OCI-LY7 (cell line): ENCODE measurements at regions not wholly inside any gene's neighbourhood (a gene's known extent, or its start where the extent isn't known, plus 50 kb on each side); places are given as distances from the start of the nearest gene placed in this dataset.

Experiments used
- BruUV-seq: library from RNA; stranded (reverse); fragments of 400-500 nt; replicated peaks from 2 replicates; lab custom pipeline; 2021; lab: Mats Ljungman, UMichigan
- CTCF ChIA-PET: fragments of 300-600 bp; sonication (Branson Sonifier 250); formaldehyde crosslinking; loops from one replicate; lab custom pipeline; 2022; ENCODE audit warnings: antibody characterized with exemption; ENCODE audit not compliant: unreplicated experiment; lab: Charles Lee
- POLR2A ChIA-PET: fragments of 300-600 bp; sonication (Branson Sonifier 250); formaldehyde crosslinking; loops from one replicate; lab custom pipeline; 2022; ENCODE audit warnings: antibody characterized with exemption; lab: Charles Lee
- DNase-seq: peaks from one replicate; pipeline ENCODE4 v3.0.0-alpha.2; 2015; ENCODE audit warnings: low spot score
- H2AFZ ChIP-seq: fragments of 200-600 bp; sonication (generic), shearing (Covaris generic); 2 replicates; pipeline ENCODE4 v1.6.1; 2014; ENCODE audit warnings: mild to moderate bottlenecking, antibody characterized with exemption, low read length, moderate library complexity
- H3K27ac ChIP-seq: fragments of 200-600 bp; sonication (generic); 2 replicates; pipeline ENCODE4 v1.5.1; 2014; ENCODE audit warnings: mixed run types, low read depth, mild to moderate bottlenecking, moderate library complexity, low read length, inconsistent platforms; ENCODE audit not compliant: poor library complexity, severe bottlenecking
- H3K36me3 ChIP-seq: fragments of 200-600 bp; sonication (generic); 2 replicates; pipeline ENCODE4 v1.6.1; 2014; ENCODE audit warnings: mild to moderate bottlenecking, antibody characterized with exemption, low read length, moderate library complexity, mixed read lengths; ENCODE audit not compliant: insufficient read depth
- H3K4me1 ChIP-seq: fragments of 200-600 bp; sonication (generic); 2 replicates; pipeline ENCODE4 v1.5.1; 2014; ENCODE audit warnings: mild to moderate bottlenecking, low read length; ENCODE audit not compliant: insufficient read depth, poor library complexity, severe bottlenecking
- H3K4me2 ChIP-seq: fragments of 200-600 bp; sonication (generic); 2 replicates; pipeline ENCODE4 v1.6.1; 2014; ENCODE audit warnings: mild to moderate bottlenecking, low read length
- H3K4me3 ChIP-seq: fragments of 200-600 bp; sonication (generic); 2 replicates; pipeline ENCODE4 v1.5.1; 2014; ENCODE audit warnings: mild to moderate bottlenecking, low read depth, low read length; ENCODE audit not compliant: poor library complexity, severe bottlenecking
- H3K79me2 ChIP-seq: fragments of 200-600 bp; sonication (generic); 2 replicates; pipeline ENCODE4 v1.6.1; 2016; ENCODE audit warnings: low read depth, mild to moderate bottlenecking, low read length, moderate library complexity, mixed read lengths; ENCODE audit not compliant: insufficient read depth
- H3K9me2 ChIP-seq: fragments of 200-600 bp; sonication (generic); 2 replicates; pipeline ENCODE4 v1.6.1; 2016; ENCODE audit warnings: mild to moderate bottlenecking, low read length, mixed read lengths; ENCODE audit not compliant: insufficient read depth
- H3K9me3 ChIP-seq: fragments of 200-600 bp; sonication (generic); 2 replicates; pipeline ENCODE4 v1.6.1; 2014; ENCODE audit warnings: mild to moderate bottlenecking, mixed run types, low read length, mixed read lengths
- H4K20me1 ChIP-seq: fragments of 200-600 bp; sonication (generic); 2 replicates; pipeline ENCODE4 v1.6.1; 2014; ENCODE audit warnings: mild to moderate bottlenecking, antibody characterized with exemption, low read length, moderate library complexity, mixed read lengths; ENCODE audit not compliant: insufficient read depth
- EZH2phosphoT487 ChIP-seq: fragments of 200-600 bp; sonication (generic); IDR thresholded peaks from 2 replicates; pipeline ENCODE4 v1.6.1; 2018; ENCODE audit warnings: low read depth, borderline replicate concordance, mild to moderate bottlenecking, mixed run types, antibody characterized with exemption, low read length, moderate library complexity, mixed read lengths
- intact Hi-C: fragments of 100-400 bp; cut with micrococcal nuclease; formaldehyde crosslinking; loops from one replicate; pipeline ENCODE4 v1.10.0; 2022; ENCODE audit not compliant: unreplicated experiment
- TF ChIP-seq, protein P1 (sequence below): fragments of 200-600 bp; sonication (generic); conservative IDR thresholded peaks from 2 replicates; pipeline ENCODE4 v1.5.1; 2014; ENCODE audit warnings: mild to moderate bottlenecking, antibody characterized with exemption, low read length, moderate library complexity, mixed read lengths

DNA sequence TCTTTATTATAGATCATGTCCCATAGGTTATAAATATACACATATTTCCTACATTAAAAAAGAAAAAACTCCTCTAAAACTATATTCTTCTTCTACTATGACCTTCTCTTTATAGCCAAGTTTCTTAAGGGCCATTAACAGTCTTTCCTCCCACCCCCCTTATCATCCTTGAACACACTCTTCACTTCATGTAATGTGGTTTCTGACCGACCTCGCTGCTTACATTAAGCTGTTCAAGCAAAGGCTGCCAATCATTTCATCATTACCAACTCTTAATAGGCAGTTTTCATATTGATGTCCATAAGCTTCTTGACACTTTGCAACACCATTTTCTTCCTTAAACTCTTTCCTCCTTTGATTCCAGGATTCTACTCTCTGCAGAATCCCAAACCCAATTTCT, 283.0 kb upstream of the PCSK5 start:
- H3K27ac ChIP-seq, result no peak overlapping the region
- no peak overlapping the region for H2AFZ ChIP-seq
- no peaks in the 10 kb centered on the region for H3K9me2 ChIP-seq
- no peak overlapping the region; the same call in 1 of the 2 replicates for H3K4me2 ChIP-seq
- DNase-seq, result no peak
- CTCF ChIA-PET, result interaction anchor here (0.6 kb wide), 1 partner anchor 34 kb away, joined by 3 read pairs; no protein-coding TSS in a partner anchor
- peaks cover 47% of the 10 kb centered on the region for H3K4me1 ChIP-seq
- H3K9me3 ChIP-seq, result no peaks in the 10 kb centered on the region
- intact Hi-C loops, result loop anchor here (10.0 kb wide), 1 partner anchor 247 kb away; no protein-coding TSS in a partner anchor
- BruUV-seq, result no TSS peak
- no peaks in the 10 kb centered on the region for H3K79me2 ChIP-seq
- no peak overlapping the region for H3K4me3 ChIP-seq
- H4K20me1 ChIP-seq, result no peaks in the 10 kb centered on the region
- TF ChIP-seq, protein P1, sequence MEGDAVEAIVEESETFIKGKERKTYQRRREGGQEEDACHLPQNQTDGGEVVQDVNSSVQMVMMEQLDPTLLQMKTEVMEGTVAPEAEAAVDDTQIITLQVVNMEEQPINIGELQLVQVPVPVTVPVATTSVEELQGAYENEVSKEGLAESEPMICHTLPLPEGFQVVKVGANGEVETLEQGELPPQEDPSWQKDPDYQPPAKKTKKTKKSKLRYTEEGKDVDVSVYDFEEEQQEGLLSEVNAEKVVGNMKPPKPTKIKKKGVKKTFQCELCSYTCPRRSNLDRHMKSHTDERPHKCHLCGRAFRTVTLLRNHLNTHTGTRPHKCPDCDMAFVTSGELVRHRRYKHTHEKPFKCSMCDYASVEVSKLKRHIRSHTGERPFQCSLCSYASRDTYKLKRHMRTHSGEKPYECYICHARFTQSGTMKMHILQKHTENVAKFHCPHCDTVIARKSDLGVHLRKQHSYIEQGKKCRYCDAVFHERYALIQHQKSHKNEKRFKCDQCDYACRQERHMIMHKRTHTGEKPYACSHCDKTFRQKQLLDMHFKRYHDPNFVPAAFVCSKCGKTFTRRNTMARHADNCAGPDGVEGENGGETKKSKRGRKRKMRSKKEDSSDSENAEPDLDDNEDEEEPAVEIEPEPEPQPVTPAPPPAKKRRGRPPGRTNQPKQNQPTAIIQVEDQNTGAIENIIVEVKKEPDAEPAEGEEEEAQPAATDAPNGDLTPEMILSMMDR, result no peak
- no peak for TF ChIP-seq EZH2phosphoT487
- POLR2A ChIA-PET, result no interaction called here
- no peaks in the 10 kb centered on the region for H3K36me3 ChIP-seq

DNA sequence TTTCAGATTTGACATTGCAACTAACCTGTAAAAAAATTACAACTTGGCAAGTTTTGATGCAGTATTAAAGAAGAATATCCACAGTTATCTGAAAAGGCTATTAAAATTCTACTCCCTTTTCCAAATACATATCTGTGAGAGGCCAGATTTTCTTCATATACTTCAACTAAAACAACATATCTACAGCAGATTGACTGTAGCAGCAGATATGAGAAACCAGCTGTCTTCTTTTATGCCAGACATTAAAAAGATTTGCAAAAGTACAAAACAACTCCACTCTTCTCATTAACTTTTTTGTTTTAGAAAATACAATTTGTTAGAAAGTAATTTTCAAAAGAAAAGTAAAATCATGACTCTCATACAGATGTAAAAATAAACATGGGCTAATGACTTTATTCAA, 281.1 kb upstream of the PCSK5 start:
- DNase-seq, result no peak
- Histone ChIP-seq H3K4me2 (no peak overlapping the region), H3K4me3 (no peak overlapping the region), H3K9me3 (no peaks in the 10 kb centered on the region), H3K79me2 (no peaks in the 10 kb centered on the region), H3K4me1 (peaks cover 57% of the 10 kb centered on the region), H4K20me1 (no peaks in the 10 kb centered on the region), H3K36me3 (no peaks in the 10 kb centered on the region), H2AFZ (no peak overlapping the region), H3K27ac (no peak overlapping the region), H3K9me2 (no peaks in the 10 kb centered on the region)
- BruUV-seq, result no TSS peak
- intact Hi-C loops, result loop anchor here (10.0 kb wide), 1 partner anchor 245 kb away; no protein-coding TSS in a partner anchor
- POLR2A ChIA-PET, result interaction anchor here (0.5 to 0.7 kb wide), 4 partner anchors 72 to 1359 kb away, joined by 3 to 4 read pairs (median 3); no protein-coding TSS in a partner anchor
- CTCF ChIA-PET, result no interaction called here
- TF ChIP-seq, protein P1, result no peak
- no peak for TF ChIP-seq EZH2phosphoT487

DNA sequence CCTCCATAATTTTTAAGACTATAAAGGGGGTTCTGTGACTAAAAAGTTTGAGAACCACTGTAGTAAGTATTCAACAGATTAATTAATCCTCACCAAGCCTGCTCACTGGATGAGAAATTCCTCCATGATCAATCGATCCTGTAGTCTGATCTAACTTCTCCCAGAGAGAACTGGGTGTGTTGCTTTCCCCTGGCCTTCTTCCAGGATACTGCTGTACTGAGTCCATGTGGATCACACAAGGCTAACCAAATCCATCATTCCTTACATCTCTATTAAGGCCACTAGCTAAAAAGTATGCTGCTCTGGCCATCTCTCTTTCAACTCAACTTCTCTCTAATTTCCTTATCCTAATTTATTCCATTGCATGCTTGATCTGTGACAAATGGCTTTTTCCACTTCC, 280.2 kb upstream of the PCSK5 start:
- Histone ChIP-seq H3K9me2 (no peaks in the 10 kb centered on the region), H4K20me1 (no peaks in the 10 kb centered on the region), H3K4me3 (no peak overlapping the region), H3K79me2 (no peaks in the 10 kb centered on the region), H2AFZ (peak overlapping the region; percentile 30; the same call in 1 of the 2 replicates), H3K36me3 (no peaks in the 10 kb centered on the region), H3K4me1 (peaks cover 57% of the 10 kb centered on the region), H3K4me2 (0 out of 2 replicates have a peak overlapping the region, but pooled peaks have one; percentile 68), H3K9me3 (no peaks in the 10 kb centered on the region), H3K27ac (no peak overlapping the region)
- intact Hi-C loops, result no loop called here
- no peak for DNase-seq
- POLR2A ChIA-PET, result interaction anchor here (1.2 kb wide), 1 partner anchor 10 kb away, joined by 4 read pairs; no protein-coding TSS in a partner anchor
- CTCF ChIA-PET, result no interaction called here
- TF ChIP-seq EZH2phosphoT487, result no peak
- TF ChIP-seq, protein P1, result no peak
- BruUV-seq, result no TSS peak
